ENCODE measurements at regions not wholly inside any gene's neighbourhood (a gene's known extent, or its start where the extent isn't known, plus 50 kb on each side); places are given as distances from the start of the nearest gene placed in this dataset.
A peak's percentile ranks its signal among the peaks of the same experiment; 100 is the strongest.
"Not testable (repeated sequence)": the region's sequence is repeated elsewhere in the genome, so short reads cannot be mapped to it uniquely, and the experiment has no call there.

DNA sequence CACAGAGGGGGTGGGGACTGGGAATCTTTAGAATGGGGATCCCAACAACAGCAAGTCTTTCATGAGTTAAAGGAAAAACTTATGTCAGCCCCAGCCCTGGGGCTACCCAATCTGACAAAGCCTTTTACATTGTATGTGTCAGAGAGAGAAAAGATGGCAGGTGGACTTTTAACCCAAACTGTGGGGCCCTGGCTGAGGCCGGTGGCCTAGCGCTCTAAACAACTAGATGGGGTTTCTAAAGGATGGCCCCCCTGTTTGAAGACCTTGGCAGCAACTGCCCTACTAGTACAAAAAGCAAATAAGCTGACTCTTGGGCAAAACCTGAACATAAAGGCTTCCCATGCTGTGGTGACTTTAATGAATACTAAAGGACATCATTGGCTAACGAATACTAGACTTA is 83.9 kb upstream of the TANC1 start:
- ATAC-seq; H3K36me3 ChIP-seq (ENCODE audit: control insufficient read depth in 1 of 2, insufficient read depth in 2 of 2, low read length in 2 of 2); H3K79me2 ChIP-seq (ENCODE audit: insufficient read depth, low read length); H3K9me3 ChIP-seq (ENCODE audit: control insufficient read depth in 1 of 2, insufficient read depth in 1 of 2, low read depth in 1 of 2, low read length in 2 of 2); H3K4me3 ChIP-seq (replicated peaks in 1 of 2; ENCODE audit: low read depth in 1 of 2, low read length in 2 of 2); H4K20me1 ChIP-seq (ENCODE audit: insufficient read depth); H3K9me2 ChIP-seq (ENCODE audit: insufficient read depth); BruUV-seq (replicated peaks); DNase-seq (ENCODE audit: low read depth, low spot score); intact Hi-C loops (cut with micrococcal nuclease); H3K27ac ChIP-seq (ENCODE audit: low read depth, low read length); H2AFZ ChIP-seq (ENCODE audit: low read depth, low read length, poor library complexity, severe bottlenecking); H3K27me3 ChIP-seq (ENCODE audit: insufficient read depth, low read length); CTCF ChIA-PET; H3K4me2 ChIP-seq (ENCODE audit: low read length); H3K9ac ChIP-seq (ENCODE audit: low read length); POLR2A ChIA-PET; RAD21 ChIA-PET (ENCODE audit: low non-redundant PET in 1 of 2, low total read pairs in 2 of 2, uncharacterized antibody in 2 of 2, unreplicated experiment in 2 of 2): not testable (repeated sequence)
- H3K4me1 ChIP-seq (ENCODE audit: control insufficient read depth in 1 of 2, insufficient read depth in 2 of 2, low read length in 2 of 2): peaks cover 0 to 11% of the 10 kb centered on the region in 2 experiments; a peak in 2 of 4 replicates

DNA sequence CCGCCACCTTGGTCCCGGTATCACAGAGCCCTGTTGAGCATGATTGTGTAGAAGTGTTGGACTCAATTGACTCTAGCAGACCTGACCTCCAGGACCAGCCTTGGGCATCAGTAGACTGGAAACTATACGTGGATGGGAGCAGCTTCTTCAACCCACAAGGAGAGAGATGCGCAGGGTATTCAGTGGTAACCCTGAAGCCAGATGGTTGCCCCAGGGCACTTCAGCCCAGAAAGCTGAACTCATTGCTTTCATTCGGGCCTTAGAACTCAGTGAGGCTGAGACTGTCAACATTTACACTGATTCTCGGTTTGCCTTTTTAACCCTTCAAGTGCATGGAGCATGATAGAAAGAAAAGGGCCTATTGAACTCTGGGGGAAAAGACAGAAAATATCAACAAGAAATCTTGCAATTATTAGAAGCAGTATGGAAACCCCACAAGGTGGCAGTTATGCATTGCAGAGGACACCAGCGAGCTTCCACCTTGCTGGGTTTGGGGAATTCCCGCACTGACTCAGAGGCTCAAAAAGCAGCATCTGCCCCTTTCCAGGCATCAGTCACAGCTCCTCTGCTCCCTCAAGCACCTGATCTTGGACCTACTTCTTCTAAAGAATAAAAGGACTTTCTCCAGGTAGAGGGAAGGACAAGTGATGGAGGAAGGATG is 83.3 kb upstream of the TANC1 start:
- DNase-seq (ENCODE audit: low read depth, low spot score); H3K9me3 ChIP-seq (ENCODE audit: control insufficient read depth in 1 of 2, insufficient read depth in 1 of 2, low read depth in 1 of 2, low read length in 2 of 2); H3K27me3 ChIP-seq (ENCODE audit: insufficient read depth, low read length); CTCF ChIA-PET; intact Hi-C loops (cut with micrococcal nuclease); H3K4me3 ChIP-seq (replicated peaks in 1 of 2; ENCODE audit: low read depth in 1 of 2, low read length in 2 of 2); H4K20me1 ChIP-seq (ENCODE audit: insufficient read depth); RAD21 ChIA-PET (ENCODE audit: low non-redundant PET in 1 of 2, low total read pairs in 2 of 2, uncharacterized antibody in 2 of 2, unreplicated experiment in 2 of 2); ATAC-seq; H3K79me2 ChIP-seq (ENCODE audit: insufficient read depth, low read length); BruUV-seq (replicated peaks); H3K9me2 ChIP-seq (ENCODE audit: insufficient read depth); H2AFZ ChIP-seq (ENCODE audit: low read depth, low read length, poor library complexity, severe bottlenecking); H3K27ac ChIP-seq (ENCODE audit: low read depth, low read length); POLR2A ChIA-PET; H3K9ac ChIP-seq (ENCODE audit: low read length); H3K36me3 ChIP-seq (ENCODE audit: control insufficient read depth in 1 of 2, insufficient read depth in 2 of 2, low read length in 2 of 2): not testable (repeated sequence)
- TF ChIP-seq RAD21 (IDR thresholded peaks at IDR 0.05; ENCODE audit: low read depth): peak; percentile 24; the same call in 1 of the 2 replicates
- Histone ChIP-seq H3K4me2 (ENCODE audit: low read length) (0 out of 2 replicates have a peak overlapping the region, but pooled peaks have one; percentile 12), H3K4me1 (ENCODE audit: control insufficient read depth in 1 of 2, insufficient read depth in 2 of 2, low read length in 2 of 2) (peaks cover 0 to 14% of the 10 kb centered on the region in 2 experiments; a peak in 2 of 4 replicates)

DNA sequence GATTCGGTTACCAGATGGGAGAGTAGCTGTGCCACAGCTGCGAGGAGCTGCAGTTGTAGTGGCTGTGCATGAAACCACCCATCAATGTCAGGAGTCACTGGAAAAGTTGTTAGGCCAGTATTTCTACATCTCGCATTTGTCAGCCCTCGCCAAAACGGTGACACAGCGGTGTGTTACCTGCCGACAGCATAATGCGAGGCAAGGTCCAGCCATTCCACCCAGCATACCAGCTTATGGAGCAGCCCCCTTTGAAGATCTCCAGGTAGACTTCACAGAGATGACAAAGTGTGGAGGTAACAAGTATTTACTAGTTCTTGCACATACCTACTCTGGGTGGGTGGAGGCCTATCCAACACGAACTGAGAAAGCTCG is 82.8 kb upstream of the TANC1 start:
- H3K4me3 ChIP-seq (replicated peaks in 1 of 2; ENCODE audit: low read depth in 1 of 2, low read length in 2 of 2); H4K20me1 ChIP-seq (ENCODE audit: insufficient read depth); H3K9ac ChIP-seq (ENCODE audit: low read length); H3K36me3 ChIP-seq (ENCODE audit: control insufficient read depth in 1 of 2, insufficient read depth in 2 of 2, low read length in 2 of 2); POLR2A ChIA-PET; BruUV-seq (replicated peaks); H3K9me3 ChIP-seq (ENCODE audit: control insufficient read depth in 1 of 2, insufficient read depth in 1 of 2, low read depth in 1 of 2, low read length in 2 of 2); H3K27me3 ChIP-seq (ENCODE audit: insufficient read depth, low read length); ATAC-seq; RAD21 ChIA-PET (ENCODE audit: low non-redundant PET in 1 of 2, low total read pairs in 2 of 2, uncharacterized antibody in 2 of 2, unreplicated experiment in 2 of 2); H3K27ac ChIP-seq (ENCODE audit: low read depth, low read length); DNase-seq (ENCODE audit: low read depth, low spot score); H3K9me2 ChIP-seq (ENCODE audit: insufficient read depth); H2AFZ ChIP-seq (ENCODE audit: low read depth, low read length, poor library complexity, severe bottlenecking); intact Hi-C loops (cut with micrococcal nuclease); H3K79me2 ChIP-seq (ENCODE audit: insufficient read depth, low read length): not testable (repeated sequence)
- H3K4me1 ChIP-seq (ENCODE audit: control insufficient read depth in 1 of 2, insufficient read depth in 2 of 2, low read length in 2 of 2): peaks cover 0 to 14% of the 10 kb centered on the region in 2 experiments; a peak in 2 of 4 replicates
- CTCF ChIA-PET: interaction anchor here (0.6 kb wide), 1 partner anchor 1388 kb away, joined by 3 read pairs; no protein-coding TSS in a partner anchor
- 0 out of 2 replicates have a peak overlapping the region, but pooled peaks have one; percentile 12 for H3K4me2 ChIP-seq (ENCODE audit: low read length)
